Jurkat, Clone E6-1 (cell line): ENCODE measurements at regions not wholly inside any gene's neighbourhood (a gene's known extent, or its start where the extent isn't known, plus 50 kb on each side); places are given as distances from the start of the nearest gene placed in this dataset.
"Not testable (repeated sequence)": the region's sequence is repeated elsewhere in the genome, so short reads cannot be mapped to it uniquely, and the experiment has no call there.

Experiments used
- DNase-seq: peaks from one replicate; pipeline ENCODE4 v3.0.0-alpha.2; 2011; ENCODE audit warnings: low read depth, low spot score
- H3K4me3 ChIP-seq: 2 replicates; pipeline ENCODE4 v1.5.1; 2011; ENCODE audit warnings: mild to moderate bottlenecking, low read length, control low read depth, moderate library complexity

- DNase-seq, result no peak
- no peak overlapping the region for H3K4me3 ChIP-seq
These were observed 747.9 kb upstream of the ADGRL3 start for GRCh38 chr4:60452266-60452665.

GRCh38 chr4:60455380-60455779 is 744.7 kb upstream of the ADGRL3 start:
- no peak overlapping the region for H3K4me3 ChIP-seq
- no peak for DNase-seq

- H3K4me3 ChIP-seq, result no peak overlapping the region
- no peak for DNase-seq
These were observed 738.6 kb upstream of the ADGRL3 start for GRCh38 chr4:60461551-60461950.

GRCh38 chr4:60463857-60464502 is 736.1 kb upstream of the ADGRL3 start:
- no peak overlapping the region for H3K4me3 ChIP-seq
- DNase-seq, result peak; percentile 27

GRCh38 chr4:60482921-60483351 is 717.2 kb upstream of the ADGRL3 start:
- DNase-seq, result no peak
- H3K4me3 ChIP-seq, result no peak overlapping the region

- DNase-seq, result no peak
- no peak overlapping the region for H3K4me3 ChIP-seq
These were observed 714.9 kb upstream of the ADGRL3 start for GRCh38 chr4:60485276-60485675.

- not testable (repeated sequence) for DNase-seq, H3K4me3 ChIP-seq
These were observed 712.9 kb upstream of the ADGRL3 start for GRCh38 chr4:60487118-60487761.

- no peak for DNase-seq
- no peak overlapping the region for H3K4me3 ChIP-seq
These were observed 699.3 kb upstream of the ADGRL3 start for GRCh38 chr4:60500810-60501209.

GRCh38 chr4:60502733-60503132 is 697.4 kb upstream of the ADGRL3 start:
- DNase-seq, result no peak
- no peak overlapping the region for H3K4me3 ChIP-seq

- no peak overlapping the region for H3K4me3 ChIP-seq
- no peak for DNase-seq
These were observed 694.1 kb upstream of the ADGRL3 start for GRCh38 chr4:60506061-60506460.

GRCh38 chr4:60522265-60522664 is 677.9 kb upstream of the ADGRL3 start:
- DNase-seq, result no peak
- H3K4me3 ChIP-seq, result no peak overlapping the region

- DNase-seq, result no peak
- no peak overlapping the region for H3K4me3 ChIP-seq
These were observed 668.2 kb upstream of the ADGRL3 start for GRCh38 chr4:60531776-60532379.

GRCh38 chr4:60544981-60545380 is 655.1 kb upstream of the ADGRL3 start:
- no peak for DNase-seq
- no peak overlapping the region for H3K4me3 ChIP-seq

- no peak for DNase-seq
These were observed 637.8 kb upstream of the ADGRL3 start for GRCh38 chr4:60562334-60562733.

GRCh38 chr4:60565558-60565957 is 634.6 kb upstream of the ADGRL3 start:
- H3K4me3 ChIP-seq, result no peak overlapping the region
- DNase-seq, result no peak

More at GRCh38 chr4:60562334-60562733, 637.8 kb upstream of the ADGRL3 start:
- no peak overlapping the region for H3K4me3 ChIP-seq

GRCh38 chr4:60575336-60575735 is 624.8 kb upstream of the ADGRL3 start:
- H3K4me3 ChIP-seq, result no peak overlapping the region

GRCh38 chr4:60579335-60579734 is 620.8 kb upstream of the ADGRL3 start:
- no peak overlapping the region for H3K4me3 ChIP-seq
- no peak for DNase-seq

More at GRCh38 chr4:60575336-60575735, 624.8 kb upstream of the ADGRL3 start:
- no peak for DNase-seq

- DNase-seq, result no peak
- H3K4me3 ChIP-seq, result no peak overlapping the region
These were observed 618.1 kb upstream of the ADGRL3 start for GRCh38 chr4:60581919-60582536.

GRCh38 chr4:60588556-60588955 is 611.6 kb upstream of the ADGRL3 start:
- no peak overlapping the region for H3K4me3 ChIP-seq
- DNase-seq, result no peak

GRCh38 chr4:60589425-60589824 is 610.7 kb upstream of the ADGRL3 start:
- no peak for DNase-seq
- H3K4me3 ChIP-seq, result no peak overlapping the region
